ENCODE measurements at regions not wholly inside any gene's neighbourhood (a gene's known extent, or its start where the extent isn't known, plus 50 kb on each side); places are given as distances from the start of the nearest gene placed in this dataset.

DNA sequence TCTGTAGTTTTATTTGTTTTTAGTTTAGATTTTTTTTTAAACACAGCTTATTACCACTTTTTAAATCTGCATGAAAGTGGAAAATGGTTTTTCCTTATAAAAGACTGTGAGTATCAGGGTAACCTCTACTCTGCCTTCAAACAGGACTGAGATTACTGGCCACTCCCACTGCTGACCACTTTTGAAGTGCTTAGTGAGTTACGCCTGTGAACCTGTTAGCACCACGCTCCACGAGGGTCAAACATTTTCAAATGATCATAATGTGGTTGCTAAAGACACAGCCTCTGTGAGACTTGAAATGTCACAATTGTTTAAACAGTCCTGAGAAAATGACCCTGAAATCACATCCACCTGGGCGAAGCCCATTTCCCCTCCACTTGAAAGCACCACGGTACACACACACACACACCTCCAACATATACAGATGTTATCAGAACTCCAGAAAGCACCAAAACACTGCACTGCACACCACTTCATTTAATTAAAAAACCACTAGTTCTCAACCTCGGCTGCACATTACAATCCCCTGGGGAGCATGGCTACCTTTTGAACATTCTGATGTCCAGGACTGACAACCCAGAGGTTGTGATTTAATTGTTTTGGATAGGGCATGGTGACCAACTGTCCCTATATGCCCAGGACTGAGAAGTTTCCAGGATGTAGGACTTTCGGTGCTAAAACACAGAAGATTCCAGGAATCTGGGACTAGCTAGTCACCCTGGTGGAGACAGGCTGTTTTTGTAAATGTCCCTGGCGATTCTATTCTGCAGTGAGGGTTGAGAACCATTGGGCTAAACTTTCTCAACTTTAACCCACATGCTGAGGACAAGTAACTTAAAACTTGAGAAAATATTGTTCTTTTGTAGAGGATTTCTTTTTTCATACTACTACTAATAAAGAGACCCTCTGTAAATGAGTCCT is 176.4 kb upstream of the MYLIP start:
- no peak for TF ChIP-seq POLR2A (IDR thresholded peaks at IDR 0.05; ENCODE audit: low read length)
- no peak for TF ChIP-seq GATA1 (IDR thresholded peaks at IDR 0.05; ENCODE audit: low read depth, low read length)
